ENCODE measurements at regions not wholly inside any gene's neighbourhood (a gene's known extent, or its start where the extent isn't known, plus 50 kb on each side); places are given as distances from the start of the nearest gene placed in this dataset.

DNA sequence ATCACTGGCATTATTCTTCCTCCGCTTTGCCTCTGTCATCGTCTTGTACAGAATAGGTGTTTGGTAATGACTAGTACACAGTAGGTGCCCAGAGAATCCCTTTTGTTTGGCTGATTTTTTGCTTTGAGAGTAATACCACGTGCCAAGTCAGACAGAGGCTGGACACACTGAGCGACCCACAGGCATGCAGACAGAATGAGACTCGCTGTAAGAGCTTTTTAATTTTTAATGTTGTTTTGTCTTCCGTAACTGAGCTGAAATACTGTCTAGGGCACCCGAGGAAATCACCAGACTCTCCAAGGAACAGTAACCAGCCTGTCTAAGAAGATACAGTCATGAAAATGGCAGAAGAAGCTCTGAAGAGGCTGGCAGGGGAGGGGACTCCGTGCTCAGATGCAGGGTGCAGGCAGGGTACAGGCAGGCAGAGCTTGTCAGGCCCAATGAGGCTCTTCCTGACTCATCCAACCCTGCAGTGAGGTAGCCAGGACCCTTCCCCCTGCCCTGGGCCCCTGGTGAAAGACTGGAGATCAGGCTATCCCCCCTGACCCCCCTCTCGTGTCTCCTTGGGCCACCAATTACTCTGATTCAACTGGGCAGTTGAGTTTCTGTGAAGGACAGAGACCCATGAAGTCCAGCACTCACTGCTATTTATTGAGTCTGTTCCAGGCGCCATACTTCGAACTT, 60.1 kb upstream of the ECE1 start:
- no peaks in the 10 kb centered on the region for H3K36me3 ChIP-seq
- no peaks in the 10 kb centered on the region for H3K27me3 ChIP-seq
- H3K27ac ChIP-seq = no peak overlapping the region
- WGBS, 2 donors = 80 to 87% methylated on average over 11 of the region's 11 CpGs
- DNase-seq = no peak
- peaks cover 0 to 10% (median 3%) of the 10 kb centered on the region in 4 donors for H3K4me1 ChIP-seq
- no peak for TF ChIP-seq EP300 (IDR thresholded peaks at IDR 0.05)
- no peak for TF ChIP-seq CTCF (IDR thresholded peaks at IDR 0.05)
- no peak for TF ChIP-seq POLR2A (IDR thresholded peaks at IDR 0.05)
- no peak for TF ChIP-seq POLR2AphosphoS5 (IDR thresholded peaks at IDR 0.05)
- no peak overlapping the region for H3K4me3 ChIP-seq
- intact Hi-C loops (cut with DNase I) = no loop called here
- no peaks in the 10 kb centered on the region for H3K9me3 ChIP-seq

DNA sequence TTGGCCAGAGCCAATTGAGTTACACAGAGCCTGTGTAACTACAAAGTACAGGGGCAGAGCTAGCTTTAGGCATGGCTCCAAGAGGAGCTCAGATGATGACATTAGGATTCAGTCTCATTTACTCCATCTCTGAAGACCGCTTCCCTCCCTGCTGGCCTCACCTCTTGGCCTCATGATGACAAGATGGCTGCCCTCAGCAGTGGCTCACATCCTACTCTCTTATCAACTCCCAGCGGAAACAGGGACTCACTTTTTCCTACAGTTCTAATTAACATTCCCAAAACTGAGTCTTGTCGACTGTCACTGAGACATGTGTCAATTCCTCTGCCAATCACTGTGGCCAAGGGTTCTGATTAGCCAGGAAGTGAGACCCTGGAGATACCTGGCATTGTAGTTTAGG, 59.4 kb upstream of the ECE1 start:
- Histone ChIP-seq H3K27ac (no peak overlapping the region), H3K27me3 (no peaks in the 10 kb centered on the region), H3K4me3 (no peak overlapping the region), H3K36me3 (no peaks in the 10 kb centered on the region), H3K4me1 (peaks cover 0 to 10% (median 3%) of the 10 kb centered on the region in 4 donors), H3K9me3 (no peaks in the 10 kb centered on the region)
- 93% methylated on average over 3 of the region's 3 CpGs for WGBS, 2 donors
- no peak for DNase-seq
- TF ChIP-seq POLR2AphosphoS5 (IDR thresholded peaks at IDR 0.05) (no peak), POLR2A (IDR thresholded peaks at IDR 0.05) (no peak), CTCF (IDR thresholded peaks at IDR 0.05) (no peak)
- intact Hi-C loops (cut with DNase I) = loop anchor here (10.0 kb wide), 2 partner anchors 325 to 565 kb away; partner anchors contain the start of gene HP1BP3

GRCh38 chr1:21347072-21347581, 56.9 kb upstream of the ECE1 start:
- DNase-seq = no peak
- peak overlapping the region in 3 of 4 donors; percentile 86 to 96 (median 96) for H3K27ac ChIP-seq
- no peak overlapping the region for H3K4me3 ChIP-seq
- no peaks in the 10 kb centered on the region for H3K9me3 ChIP-seq
- intact Hi-C loops (cut with DNase I) = loop anchor here (10.0 kb wide), 2 partner anchors 322 to 562 kb away; partner anchors contain the start of gene HP1BP3
- no peaks in the 10 kb centered on the region for H3K27me3 ChIP-seq
- no peak for TF ChIP-seq POLR2A (IDR thresholded peaks at IDR 0.05)
- no peak for TF ChIP-seq CTCF (IDR thresholded peaks at IDR 0.05)
- TF ChIP-seq POLR2AphosphoS5 (IDR thresholded peaks at IDR 0.05) = no peak
- TF ChIP-seq EP300 (IDR thresholded peaks at IDR 0.05) = no peak
- 78 to 80% methylated on average over 8 of the region's 8 CpGs for WGBS, 2 donors
- no peaks in the 10 kb centered on the region for H3K36me3 ChIP-seq
- H3K4me1 ChIP-seq = peaks cover 0 to 29% (median 22%) of the 10 kb centered on the region in 4 donors

DNA sequence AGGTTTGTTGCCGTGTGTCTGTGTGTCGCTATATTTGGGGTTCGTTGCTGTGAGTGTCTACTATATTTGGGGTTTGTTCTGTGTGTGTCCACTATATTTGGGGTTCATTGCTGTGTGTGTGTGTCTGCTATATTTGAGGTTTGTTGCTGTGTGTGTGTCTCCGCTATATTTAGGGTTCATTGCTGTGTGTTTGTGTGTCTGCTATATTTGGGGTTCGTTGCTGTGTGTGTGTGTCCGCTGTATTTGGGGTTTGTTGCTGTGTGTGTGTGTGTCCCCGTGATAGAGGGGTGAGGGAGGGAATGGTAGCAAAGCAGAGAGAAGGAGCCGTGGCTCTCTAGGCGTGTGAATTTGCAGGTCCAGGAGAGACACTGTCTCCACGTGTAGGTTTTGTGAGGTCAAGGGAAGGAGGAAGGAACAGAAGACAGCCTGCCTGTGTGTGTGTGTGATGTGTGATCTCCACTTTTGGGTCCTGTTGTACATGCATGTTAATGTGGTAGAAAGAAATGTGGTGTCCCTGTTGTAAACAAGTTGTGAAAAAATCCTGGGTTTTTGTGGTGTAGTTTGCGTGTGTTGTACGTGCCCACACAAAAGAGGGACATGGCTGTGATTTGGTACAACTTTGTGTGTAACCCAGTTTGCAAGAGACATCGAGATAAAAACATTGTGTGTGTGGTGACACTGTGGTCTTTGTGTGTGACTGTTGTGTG, 56.3 kb upstream of the ECE1 start:
- no peaks in the 10 kb centered on the region for H3K27me3 ChIP-seq
- no peak for TF ChIP-seq POLR2A (IDR thresholded peaks at IDR 0.05)
- TF ChIP-seq CTCF (IDR thresholded peaks at IDR 0.05) = no peak
- TF ChIP-seq POLR2AphosphoS5 (IDR thresholded peaks at IDR 0.05) = no peak
- no peak for TF ChIP-seq EP300 (IDR thresholded peaks at IDR 0.05)
- peak overlapping the region; percentile 86 to 96 (median 96) for H3K27ac ChIP-seq
- H3K9me3 ChIP-seq = no peaks in the 10 kb centered on the region
- H3K4me3 ChIP-seq = peak overlapping the region; percentile 79 to 91 (median 84)
- peaks cover 0 to 35% (median 28%) of the 10 kb centered on the region in 4 donors for H3K4me1 ChIP-seq
- intact Hi-C loops (cut with DNase I) = loop anchor here (10.0 kb wide), 2 partner anchors 322 to 562 kb away; partner anchors contain the start of gene HP1BP3
- no peak for DNase-seq
- WGBS, 2 donors = 25 to 51% methylated on average over 13 of the region's 13 CpGs
- no peaks in the 10 kb centered on the region for H3K36me3 ChIP-seq
